Neural progenitor cell (in vitro differentiated cells): ENCODE measurements at regions not wholly inside any gene's neighbourhood (a gene's known extent, or its start where the extent isn't known, plus 50 kb on each side); places are given as distances from the start of the nearest gene placed in this dataset.

Source experiments
- DNase-seq: peaks from one replicate; pipeline ENCODE4 v3.0.0-alpha.2; 2016; ENCODE audit warnings: low spot score
- H2AFZ ChIP-seq: fragments of 200-600 bp; sonication (generic); replicated peaks from 2 replicates; pipeline ENCODE4 v1.6.1; 2016; ENCODE audit warnings: antibody characterized with exemption
- H3F3A ChIP-seq: fragments of 200-600 bp; sonication (generic); 2 replicates; pipeline ENCODE4 v1.6.1; 2016; ENCODE audit warnings: antibody characterized with exemption, low read depth
- H3K27ac ChIP-seq: fragments of 200-600 bp; sonication (generic); 2 replicates; pipeline ENCODE4 v1.5.1; 2016; ENCODE audit warnings: mild to moderate bottlenecking
- H3K27me3 ChIP-seq: fragments of 200-600 bp; sonication (generic); 2 replicates; pipeline ENCODE4 v1.6.1; 2016; ENCODE audit warnings: mild to moderate bottlenecking, moderate library complexity
- H3K36me3 ChIP-seq: fragments of 200-600 bp; sonication (generic); 2 replicates; pipeline ENCODE4 v1.5.1; 2016
- H3K4me1 ChIP-seq: fragments of 200-600 bp; sonication (generic); 2 replicates; pipeline ENCODE4 v1.6.1; 2016; ENCODE audit warnings: mixed run types
- H3K4me2 ChIP-seq: fragments of 200-600 bp; sonication (generic); 2 replicates; pipeline ENCODE4 v1.6.1; 2016
- H3K4me3 ChIP-seq: fragments of 200-600 bp; sonication (generic); 2 replicates; pipeline ENCODE4 v1.5.1; 2016
- H3K79me2 ChIP-seq: fragments of 200-600 bp; sonication (generic); 2 replicates; pipeline ENCODE4 v1.6.1; 2016; ENCODE audit warnings: low read depth
- H3K9ac ChIP-seq: fragments of 200-600 bp; sonication (generic); 2 replicates; pipeline ENCODE4 v1.6.1; 2016
- H3K9me3 ChIP-seq: fragments of 200-600 bp; sonication (generic); 2 replicates; pipeline ENCODE4 v1.5.1; 2016; ENCODE audit warnings: low read depth
- H4K20me1 ChIP-seq: fragments of 200-600 bp; sonication (generic); 2 replicates; pipeline ENCODE4 v1.6.1; 2016; ENCODE audit warnings: low read depth
- H3K27ac Mint-ChIP-seq: 3 replicates; pipeline ENCODE4 v1.8.0; 2021; ENCODE audit warnings: mixed read lengths
- H3K27me3 Mint-ChIP-seq: 2 replicates; pipeline ENCODE4 v1.8.0; 2022; ENCODE audit warnings: low read depth, mild to moderate bottlenecking, inconsistent platforms, moderate library complexity, mixed read lengths; ENCODE audit not compliant: insufficient read depth
- H3K36me3 Mint-ChIP-seq: 3 replicates; pipeline ENCODE4 v1.8.0; 2021; ENCODE audit warnings: mixed read lengths
- H3K4me1 Mint-ChIP-seq: 3 replicates; pipeline ENCODE4 v1.8.0; 2021; ENCODE audit warnings: mixed read lengths
- H3K4me3 Mint-ChIP-seq: 3 replicates; pipeline ENCODE4 v1.8.0; 2021; ENCODE audit warnings: mild to moderate bottlenecking, moderate library complexity, mixed read lengths
- H3K9me3 Mint-ChIP-seq: 3 replicates; pipeline ENCODE4 v1.8.0; 2020; ENCODE audit warnings: mixed read lengths
- EZH2 ChIP-seq: fragments of 200-600 bp; sonication (generic); IDR thresholded peaks from 2 replicates; pipeline ENCODE4 v1.6.1; 2017; ENCODE audit warnings: antibody characterized with exemption, mild to moderate bottlenecking, moderate library complexity
- EZH2phosphoT487 ChIP-seq: fragments of 200-600 bp; sonication (generic); IDR thresholded peaks from 2 replicates; pipeline ENCODE4 v1.6.1; 2017; ENCODE audit warnings: antibody characterized with exemption
- TF ChIP-seq, protein P1 (sequence below): fragments of 200-600 bp; sonication (generic); IDR thresholded peaks from 2 replicates; pipeline ENCODE4 v1.5.1; 2017; ENCODE audit warnings: antibody characterized with exemption, mild to moderate bottlenecking

DNA sequence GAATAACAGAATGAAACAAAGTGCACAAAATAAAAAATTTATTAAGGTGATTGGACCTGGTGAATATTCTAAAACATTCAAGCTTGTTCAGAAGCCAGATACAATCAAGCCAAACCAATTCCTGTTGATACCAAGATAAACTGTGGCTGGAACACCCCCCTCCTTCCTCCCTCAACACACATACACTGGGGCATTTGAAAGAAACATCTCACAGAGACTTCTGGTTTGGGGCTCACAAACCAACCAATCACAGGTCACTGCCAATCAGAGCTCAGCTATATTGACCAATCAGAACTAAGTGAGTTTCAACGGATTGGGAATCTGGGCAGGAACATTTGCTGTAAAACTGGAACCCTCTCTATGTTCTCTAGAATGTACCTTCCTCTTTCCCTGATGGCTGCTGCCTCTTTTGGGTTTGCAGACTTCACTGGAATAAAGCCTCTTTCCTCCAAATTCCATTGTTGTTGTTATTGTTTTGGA is 340.6 kb upstream of the GOLIM4 start:
- no peak for TF ChIP-seq EZH2
- TF ChIP-seq, protein P1, sequence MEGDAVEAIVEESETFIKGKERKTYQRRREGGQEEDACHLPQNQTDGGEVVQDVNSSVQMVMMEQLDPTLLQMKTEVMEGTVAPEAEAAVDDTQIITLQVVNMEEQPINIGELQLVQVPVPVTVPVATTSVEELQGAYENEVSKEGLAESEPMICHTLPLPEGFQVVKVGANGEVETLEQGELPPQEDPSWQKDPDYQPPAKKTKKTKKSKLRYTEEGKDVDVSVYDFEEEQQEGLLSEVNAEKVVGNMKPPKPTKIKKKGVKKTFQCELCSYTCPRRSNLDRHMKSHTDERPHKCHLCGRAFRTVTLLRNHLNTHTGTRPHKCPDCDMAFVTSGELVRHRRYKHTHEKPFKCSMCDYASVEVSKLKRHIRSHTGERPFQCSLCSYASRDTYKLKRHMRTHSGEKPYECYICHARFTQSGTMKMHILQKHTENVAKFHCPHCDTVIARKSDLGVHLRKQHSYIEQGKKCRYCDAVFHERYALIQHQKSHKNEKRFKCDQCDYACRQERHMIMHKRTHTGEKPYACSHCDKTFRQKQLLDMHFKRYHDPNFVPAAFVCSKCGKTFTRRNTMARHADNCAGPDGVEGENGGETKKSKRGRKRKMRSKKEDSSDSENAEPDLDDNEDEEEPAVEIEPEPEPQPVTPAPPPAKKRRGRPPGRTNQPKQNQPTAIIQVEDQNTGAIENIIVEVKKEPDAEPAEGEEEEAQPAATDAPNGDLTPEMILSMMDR = no peak
- TF ChIP-seq EZH2phosphoT487 = no peak
- H3K9me3 Mint-ChIP-seq = no peaks in the 10 kb centered on the region
- no peak overlapping the region for H3K4me3 ChIP-seq
- H3K4me1 Mint-ChIP-seq = peaks cover 14% of the 10 kb centered on the region
- H3K27ac Mint-ChIP-seq = no peak overlapping the region
- no peaks in the 10 kb centered on the region for H3K27me3 ChIP-seq
- peaks cover 2% of the 10 kb centered on the region for H3K36me3 Mint-ChIP-seq
- peaks cover 22% of the 10 kb centered on the region for H3K4me1 ChIP-seq
- no peaks in the 10 kb centered on the region for H3K36me3 ChIP-seq
- no peak overlapping the region for H3K27ac ChIP-seq
- no peak overlapping the region for H3K4me2 ChIP-seq
- no peaks in the 10 kb centered on the region for H3K9me3 ChIP-seq
- DNase-seq = no peak
- H2AFZ ChIP-seq = no peak overlapping the region
- no peaks in the 10 kb centered on the region for H3K27me3 Mint-ChIP-seq
- H3K79me2 ChIP-seq = no peaks in the 10 kb centered on the region
- H4K20me1 ChIP-seq = no peaks in the 10 kb centered on the region
- no peak overlapping the region for H3K4me3 Mint-ChIP-seq
- no peak overlapping the region for H3K9ac ChIP-seq
- H3F3A ChIP-seq = no peaks in the 10 kb centered on the region

DNA sequence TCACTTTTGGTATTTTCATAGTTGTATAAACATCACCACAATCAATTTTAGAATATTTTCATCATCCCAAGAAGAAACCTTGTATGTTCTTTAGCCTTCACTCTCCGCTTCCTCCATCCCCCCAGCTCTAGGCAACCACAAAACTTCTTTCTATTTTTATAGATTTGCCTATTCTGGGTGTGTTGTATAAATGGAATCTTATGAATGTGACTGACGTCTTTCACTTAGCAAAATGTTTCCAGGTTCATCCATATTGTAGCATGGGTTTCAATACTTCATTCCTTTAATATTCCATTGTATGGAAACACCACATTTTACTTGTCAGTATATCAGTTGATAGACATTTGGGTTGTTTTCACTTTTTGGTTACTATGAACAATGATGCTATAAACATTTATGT is 335.8 kb upstream of the GOLIM4 start:
- no peak overlapping the region for H3K27ac Mint-ChIP-seq
- peaks cover 14% of the 10 kb centered on the region for H3K4me1 Mint-ChIP-seq
- Histone ChIP-seq H3K9ac (no peak overlapping the region), H3K36me3 (no peaks in the 10 kb centered on the region), H2AFZ (no peak overlapping the region), H4K20me1 (no peaks in the 10 kb centered on the region), H3K4me3 (no peak overlapping the region), H3K27me3 (no peaks in the 10 kb centered on the region), H3K9me3 (no peaks in the 10 kb centered on the region), H3K4me1 (peaks cover 22% of the 10 kb centered on the region), H3K27ac (no peak overlapping the region), H3K4me2 (no peak overlapping the region), H3K79me2 (no peaks in the 10 kb centered on the region), H3F3A (no peaks in the 10 kb centered on the region)
- no peaks in the 10 kb centered on the region for H3K27me3 Mint-ChIP-seq
- H3K4me3 Mint-ChIP-seq = no peak overlapping the region
- DNase-seq = no peak
- TF ChIP-seq, protein P1 = no peak
- TF ChIP-seq EZH2 = no peak
- TF ChIP-seq EZH2phosphoT487 = no peak
- peaks cover 3% of the 10 kb centered on the region for H3K36me3 Mint-ChIP-seq
- H3K9me3 Mint-ChIP-seq = no peaks in the 10 kb centered on the region

DNA sequence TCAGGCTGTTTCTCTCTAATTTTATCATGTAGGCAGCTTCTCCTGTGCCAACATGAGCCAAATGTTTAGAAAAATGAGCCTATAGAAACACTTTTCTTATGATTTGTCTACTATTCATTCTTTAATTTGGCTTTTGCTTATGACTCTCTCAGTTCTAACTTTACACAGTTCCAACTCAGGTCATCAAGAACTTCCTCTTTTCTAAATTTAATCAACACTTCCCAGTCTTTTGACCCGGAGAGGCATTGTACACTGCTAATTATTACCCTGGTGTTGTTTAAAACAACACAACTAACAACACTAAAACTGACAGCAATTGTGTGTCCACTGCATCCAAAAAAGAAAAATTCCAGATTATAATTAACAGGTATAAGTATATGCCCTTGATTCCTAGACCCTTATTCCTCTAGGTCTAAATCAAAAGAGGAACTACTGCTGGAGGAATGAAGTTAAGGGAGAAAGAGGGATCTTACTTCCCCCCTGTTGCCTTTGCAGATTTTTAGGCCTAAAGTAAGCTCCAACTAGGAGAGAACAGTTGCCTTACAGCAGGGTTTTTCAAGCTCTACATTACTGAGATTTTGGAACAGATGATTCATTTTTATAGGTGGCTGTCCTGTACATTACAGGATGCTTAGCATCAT is 332.2 kb upstream of the GOLIM4 start:
- DNase-seq = no peak
- no peak overlapping the region for H3K27ac Mint-ChIP-seq
- Histone ChIP-seq H3K4me3 (no peak overlapping the region), H3F3A (no peaks in the 10 kb centered on the region), H3K4me2 (no peak overlapping the region), H4K20me1 (no peaks in the 10 kb centered on the region), H3K9me3 (no peaks in the 10 kb centered on the region), H3K79me2 (no peaks in the 10 kb centered on the region), H3K4me1 (no peaks in the 10 kb centered on the region), H2AFZ (no peak overlapping the region), H3K9ac (no peak overlapping the region), H3K27me3 (no peaks in the 10 kb centered on the region), H3K36me3 (no peaks in the 10 kb centered on the region), H3K27ac (no peak overlapping the region)
- no peak overlapping the region for H3K4me3 Mint-ChIP-seq
- H3K27me3 Mint-ChIP-seq = no peaks in the 10 kb centered on the region
- H3K36me3 Mint-ChIP-seq = peaks cover 18% of the 10 kb centered on the region
- H3K9me3 Mint-ChIP-seq = no peaks in the 10 kb centered on the region
- H3K4me1 Mint-ChIP-seq = peaks cover 1% of the 10 kb centered on the region
- TF ChIP-seq, protein P1 = no peak
- TF ChIP-seq EZH2phosphoT487 (no peak), EZH2 (no peak)
